ENCODE measurements at regions not wholly inside any gene's neighbourhood (a gene's known extent, or its start where the extent isn't known, plus 50 kb on each side); places are given as distances from the start of the nearest gene placed in this dataset.

DNA sequence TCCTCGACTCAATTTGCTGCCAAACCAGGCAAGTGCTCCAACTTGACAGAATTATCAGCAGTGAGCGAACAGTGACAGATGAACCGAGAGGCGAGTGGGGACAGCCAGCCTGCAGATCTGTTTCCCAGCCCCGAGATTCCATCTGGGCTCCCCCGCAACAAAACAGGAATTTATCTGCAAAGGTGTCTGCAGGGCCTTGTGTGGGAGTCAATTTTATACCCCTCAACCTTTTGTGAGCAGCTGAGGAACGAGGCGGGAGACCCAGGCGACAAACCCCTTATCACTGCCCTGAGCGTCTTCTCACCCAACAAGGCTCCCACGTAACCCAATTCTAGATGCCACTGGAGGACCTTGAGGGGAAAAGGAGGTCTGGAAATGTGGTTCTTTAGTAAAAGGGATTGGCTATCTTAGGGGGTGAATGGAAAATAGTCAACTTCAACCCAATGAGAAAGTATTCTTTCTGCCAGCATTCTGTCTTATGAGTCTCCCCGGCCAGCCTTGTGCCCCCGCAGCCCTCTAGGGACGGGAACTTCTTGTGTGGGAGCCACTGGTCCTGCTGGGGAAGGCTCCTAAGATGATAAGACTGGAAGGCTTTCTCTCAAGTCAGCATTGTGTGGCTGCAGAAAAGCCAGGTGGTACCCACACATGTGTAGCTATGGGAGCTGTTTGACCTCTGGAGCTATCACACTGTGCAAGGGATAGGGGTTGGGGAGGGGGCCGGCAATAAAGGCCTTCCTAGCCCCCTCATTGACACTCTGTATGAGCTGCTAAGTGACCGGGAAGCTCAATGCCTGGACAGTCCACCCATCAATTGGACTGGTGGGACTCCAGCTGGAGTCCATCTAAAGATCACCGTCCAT is 527.9 kb downstream of the SHQ1 start:
- intact Hi-C loops (cut with DNase I) = no loop called here
- no peak for DNase-seq

GRCh38 chr3:72319194-72320094 is 528.8 kb downstream of the SHQ1 start:
- intact Hi-C loops (cut with DNase I) = no loop called here

GRCh38 chr3:72318504-72319193 is 529.6 kb downstream of the SHQ1 start:
- intact Hi-C loops (cut with DNase I) = no loop called here
- DNase-seq = no peak

More at GRCh38 chr3:72319194-72320094, 528.8 kb downstream of the SHQ1 start:
- DNase-seq = no peak

- DNase-seq = no peak
- intact Hi-C loops (cut with DNase I) = no loop called here
Measured at GRCh38 chr3:72317491-72317890, 530.8 kb downstream of the SHQ1 start.

DNA sequence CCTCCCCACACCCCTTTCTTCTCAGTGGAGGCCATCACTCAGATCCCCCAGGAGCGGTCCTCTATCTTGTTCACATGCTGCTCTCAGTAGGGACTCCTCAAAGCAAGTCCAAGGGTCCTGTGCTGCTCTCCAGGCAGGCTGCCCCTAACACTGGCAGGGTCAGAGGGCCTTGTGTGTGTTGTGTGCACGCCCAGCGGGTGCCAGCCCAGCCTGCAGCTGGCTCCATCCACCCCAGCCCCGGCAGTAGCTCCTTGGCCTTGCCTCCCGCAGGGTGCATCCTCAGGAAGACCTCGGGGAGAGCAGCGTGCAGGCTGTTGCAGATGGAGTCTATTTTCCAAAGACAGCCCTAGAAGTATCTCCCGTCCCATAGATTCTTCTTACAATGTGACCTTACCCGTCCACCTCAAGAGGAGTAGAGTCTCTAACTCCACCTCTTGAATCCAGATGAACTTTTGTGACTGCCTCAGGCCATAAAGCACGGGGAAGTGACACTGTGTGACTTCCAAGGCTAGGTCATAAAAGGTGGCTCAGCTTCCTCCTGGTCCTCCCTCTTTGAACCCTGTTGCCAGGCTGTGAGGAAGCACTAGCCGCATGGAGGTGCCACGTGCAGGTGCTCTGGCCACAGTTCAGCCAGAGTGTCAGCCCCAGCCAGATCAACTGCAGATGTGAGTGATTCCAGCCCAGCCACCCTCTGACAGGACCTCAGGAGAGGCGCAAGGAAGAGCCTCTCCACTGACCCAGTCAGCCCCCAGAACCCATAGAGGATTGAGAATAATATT is 531.6 kb downstream of the SHQ1 start:
- DNase-seq = no peak

GRCh38 chr3:72313308-72313707 is 528.4 kb upstream of the PROK2 start:
- no peak for DNase-seq
- intact Hi-C loops (cut with DNase I) = no loop called here

More for the DNA sequence above, 531.6 kb downstream of the SHQ1 start:
- intact Hi-C loops (cut with DNase I) = no loop called here

- intact Hi-C loops (cut with DNase I) = no loop called here
- no peak for DNase-seq
Measured at GRCh38 chr3:72312339-72312738, 527.4 kb upstream of the PROK2 start.

- DNase-seq = no peak
Measured at GRCh38 chr3:72311425-72311824, 526.5 kb upstream of the PROK2 start.

GRCh38 chr3:72310419-72311380 is 525.8 kb upstream of the PROK2 start:
- no peak for DNase-seq
- intact Hi-C loops (cut with DNase I) = no loop called here

More at GRCh38 chr3:72311425-72311824, 526.5 kb upstream of the PROK2 start:
- intact Hi-C loops (cut with DNase I) = no loop called here

GRCh38 chr3:72309661-72310418 is 524.9 kb upstream of the PROK2 start:
- DNase-seq = no peak
- intact Hi-C loops (cut with DNase I) = no loop called here

- DNase-seq = no peak
- intact Hi-C loops (cut with DNase I) = no loop called here
Measured at GRCh38 chr3:72308641-72309040, 523.7 kb upstream of the PROK2 start.

DNA sequence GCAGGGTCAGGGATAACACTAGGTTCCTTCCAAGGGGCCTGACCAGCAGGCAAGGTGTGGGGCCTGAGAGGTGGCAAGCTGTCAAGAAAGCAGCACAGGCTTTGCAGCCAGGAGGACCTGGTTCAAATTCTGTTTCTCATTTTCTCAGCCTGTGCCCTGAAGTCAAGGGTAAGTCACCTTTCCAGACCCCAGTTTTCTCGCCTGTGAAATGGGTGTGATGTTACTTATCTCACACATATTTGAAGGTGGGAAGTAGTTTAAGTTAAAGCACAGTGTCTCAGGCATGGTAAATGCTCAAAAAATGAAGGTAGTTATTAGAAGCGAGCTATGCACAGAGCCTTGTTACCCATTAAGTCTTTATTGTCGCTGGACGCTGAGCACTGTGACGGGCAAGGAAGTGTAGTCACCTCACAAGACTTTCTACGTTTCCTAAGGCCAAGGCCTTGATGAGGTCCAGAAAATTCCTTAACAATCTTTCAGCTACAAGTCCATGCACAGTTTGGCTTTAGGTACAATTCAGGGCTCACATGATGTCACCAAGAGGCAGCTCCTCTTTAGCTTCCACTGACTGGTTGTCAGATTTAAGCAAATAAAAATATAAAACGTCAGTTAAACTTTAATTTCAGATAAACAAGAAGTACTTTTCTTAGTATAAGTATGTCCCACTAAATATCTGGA is 522.6 kb upstream of the PROK2 start:
- intact Hi-C loops (cut with DNase I) = no loop called here

GRCh38 chr3:72306800-72307341 is 521.9 kb upstream of the PROK2 start:
- intact Hi-C loops (cut with DNase I) = no loop called here
- no peak for DNase-seq

More for the DNA sequence above, 522.6 kb upstream of the PROK2 start:
- no peak for DNase-seq

- intact Hi-C loops (cut with DNase I) = no loop called here
Measured at GRCh38 chr3:72303926-72304325, 519.0 kb upstream of the PROK2 start.

GRCh38 chr3:72301779-72302178 is 516.8 kb upstream of the PROK2 start:
- intact Hi-C loops (cut with DNase I) = no loop called here
- DNase-seq = no peak

More at GRCh38 chr3:72303926-72304325, 519.0 kb upstream of the PROK2 start:
- no peak for DNase-seq

DNA sequence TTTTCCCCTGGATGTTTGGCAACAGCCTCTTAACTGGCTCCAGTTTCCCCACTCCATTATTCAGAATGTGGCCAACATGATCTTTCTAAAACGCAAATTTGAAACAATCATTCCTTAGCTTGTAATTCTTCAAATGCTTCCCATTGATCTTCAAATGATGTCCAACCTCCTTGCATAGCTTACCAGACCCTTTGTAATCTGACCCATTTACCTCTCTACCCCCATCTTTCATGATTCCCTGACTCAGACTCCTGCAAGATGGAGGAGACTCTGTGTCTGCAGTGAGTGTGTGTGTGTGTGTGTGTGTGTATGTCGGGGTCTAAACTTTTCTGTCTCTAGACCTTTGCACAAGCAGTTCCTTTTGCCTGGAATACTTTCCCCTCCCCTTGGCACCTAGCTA is 515.7 kb upstream of the PROK2 start:
- no peak for DNase-seq
- intact Hi-C loops (cut with DNase I) = no loop called here

All from head of caudate nucleus (tissue), 42 donors.